ENCODE measurements at regions not wholly inside any gene's neighbourhood (a gene's known extent, or its start where the extent isn't known, plus 50 kb on each side); places are given as distances from the start of the nearest gene placed in this dataset.

DNA sequence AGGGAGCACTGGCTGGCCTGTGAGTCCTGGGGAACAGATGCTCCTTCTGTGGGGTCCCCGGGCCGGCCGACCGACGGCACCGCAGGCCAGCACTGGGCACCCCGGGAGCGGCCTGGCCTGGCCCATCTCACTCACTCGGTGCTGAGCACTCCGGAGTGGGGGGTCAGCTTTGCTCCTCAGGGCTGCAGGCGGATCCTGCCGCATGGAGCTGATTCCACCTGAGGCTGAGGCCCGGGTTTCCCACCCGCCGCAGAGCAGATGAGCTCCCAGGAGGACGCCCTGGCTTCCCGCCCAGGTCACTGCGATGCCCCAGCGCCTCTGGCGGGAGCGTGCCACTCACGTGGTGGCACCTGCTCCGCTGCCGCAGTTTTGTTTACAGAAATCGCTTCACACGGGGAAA, 418.6 kb downstream of the GALR1 start:
- Histone ChIP-seq H3K27ac (ENCODE audit: control insufficient read depth, insufficient read depth, low read length) (no peak overlapping the region), H4K20me1 (ENCODE audit: control insufficient read depth, extremely low read depth, insufficient read depth, low read length) (no peaks in the 10 kb centered on the region), H3K9me3 (ENCODE audit: control insufficient read depth, low read depth, low read length) (peaks cover 7% of the 10 kb centered on the region), H3K9me1 (ENCODE audit: control insufficient read depth, extremely low read depth, insufficient read depth, low read length) (no peaks in the 10 kb centered on the region), H2AFZ (ENCODE audit: control insufficient read depth, low read length) (no peak overlapping the region), H3K4me1 (ENCODE audit: control insufficient read depth, extremely low read depth, insufficient read depth, low read length) (no peaks in the 10 kb centered on the region), H3K4me3 (ENCODE audit: control insufficient read depth in 2 of 3, extremely low read depth in 1 of 3, insufficient read depth in 2 of 3, low read depth in 1 of 3, low read length in 3 of 3) (no peak overlapping the region), H3K4me2 (ENCODE audit: control insufficient read depth, extremely low read depth, insufficient read depth, low read depth, low read length) (no peak overlapping the region), H3K27me3 (ENCODE audit: control insufficient read depth, extremely low read depth, insufficient read depth, low read length) (no peaks in the 10 kb centered on the region), H3K9ac (ENCODE audit: control insufficient read depth, extremely low read depth, insufficient read depth, low read length) (no peak overlapping the region), H3K36me3 (ENCODE audit: control insufficient read depth in 2 of 2, extremely low read depth in 1 of 2, insufficient read depth in 2 of 2, low read length in 2 of 2) (no peaks in the 10 kb centered on the region), H3K79me2 (ENCODE audit: control insufficient read depth, insufficient read depth, low read length) (no peaks in the 10 kb centered on the region)
- no peak for DNase-seq (ENCODE audit: low read depth, low spot score)
- dilution Hi-C loops (cut with MboI; ENCODE audit: extremely low pct_ligation_motif_present, low sequenced_read_pairs): no loop called here
- FAIRE-seq: no peak
- TF ChIP-seq, protein P1, sequence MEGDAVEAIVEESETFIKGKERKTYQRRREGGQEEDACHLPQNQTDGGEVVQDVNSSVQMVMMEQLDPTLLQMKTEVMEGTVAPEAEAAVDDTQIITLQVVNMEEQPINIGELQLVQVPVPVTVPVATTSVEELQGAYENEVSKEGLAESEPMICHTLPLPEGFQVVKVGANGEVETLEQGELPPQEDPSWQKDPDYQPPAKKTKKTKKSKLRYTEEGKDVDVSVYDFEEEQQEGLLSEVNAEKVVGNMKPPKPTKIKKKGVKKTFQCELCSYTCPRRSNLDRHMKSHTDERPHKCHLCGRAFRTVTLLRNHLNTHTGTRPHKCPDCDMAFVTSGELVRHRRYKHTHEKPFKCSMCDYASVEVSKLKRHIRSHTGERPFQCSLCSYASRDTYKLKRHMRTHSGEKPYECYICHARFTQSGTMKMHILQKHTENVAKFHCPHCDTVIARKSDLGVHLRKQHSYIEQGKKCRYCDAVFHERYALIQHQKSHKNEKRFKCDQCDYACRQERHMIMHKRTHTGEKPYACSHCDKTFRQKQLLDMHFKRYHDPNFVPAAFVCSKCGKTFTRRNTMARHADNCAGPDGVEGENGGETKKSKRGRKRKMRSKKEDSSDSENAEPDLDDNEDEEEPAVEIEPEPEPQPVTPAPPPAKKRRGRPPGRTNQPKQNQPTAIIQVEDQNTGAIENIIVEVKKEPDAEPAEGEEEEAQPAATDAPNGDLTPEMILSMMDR (optimal IDR thresholded peaks at IDR 0.05 in 1 of 3, IDR thresholded peaks at IDR 0.05 in 1 of 3, conservative IDR thresholded peaks at IDR 0.05 in 1 of 3; ENCODE audit: extremely low read depth in 1 of 3, insufficient read depth in 2 of 3, low read length in 3 of 3): no peak
- TF ChIP-seq EZH2 (IDR thresholded peaks at IDR 0.05; ENCODE audit: low read length): no peak

DNA sequence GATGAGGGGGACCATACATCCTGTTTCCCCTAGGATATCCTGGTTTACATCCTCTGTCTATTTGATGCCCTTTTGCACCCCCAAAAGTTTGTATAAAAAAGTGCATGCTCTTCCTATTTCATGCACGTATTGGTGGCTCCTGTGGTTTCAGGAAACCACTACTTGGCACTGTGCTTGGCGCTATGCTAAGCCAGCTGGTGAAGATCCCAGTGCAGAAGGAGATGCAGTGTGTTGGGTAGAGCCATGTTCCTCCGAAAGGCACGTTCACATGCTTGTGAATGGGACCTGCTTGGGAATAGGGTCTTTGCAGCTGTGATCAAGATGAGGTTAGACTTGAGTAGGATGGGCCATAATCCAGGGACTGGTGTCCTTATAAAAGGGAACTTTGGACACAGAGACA, 419.7 kb downstream of the GALR1 start:
- Histone ChIP-seq H4K20me1 (ENCODE audit: control insufficient read depth, extremely low read depth, insufficient read depth, low read length) (no peaks in the 10 kb centered on the region), H3K9me3 (ENCODE audit: control insufficient read depth, low read depth, low read length) (peaks cover 10% of the 10 kb centered on the region), H3K4me2 (ENCODE audit: control insufficient read depth, extremely low read depth, insufficient read depth, low read depth, low read length) (no peak overlapping the region), H3K27ac (ENCODE audit: control insufficient read depth, insufficient read depth, low read length) (no peak overlapping the region), H3K27me3 (ENCODE audit: control insufficient read depth, extremely low read depth, insufficient read depth, low read length) (no peaks in the 10 kb centered on the region), H3K36me3 (ENCODE audit: control insufficient read depth in 2 of 2, extremely low read depth in 1 of 2, insufficient read depth in 2 of 2, low read length in 2 of 2) (no peaks in the 10 kb centered on the region), H3K4me1 (ENCODE audit: control insufficient read depth, extremely low read depth, insufficient read depth, low read length) (no peaks in the 10 kb centered on the region), H2AFZ (ENCODE audit: control insufficient read depth, low read length) (no peak overlapping the region), H3K9me1 (ENCODE audit: control insufficient read depth, extremely low read depth, insufficient read depth, low read length) (no peaks in the 10 kb centered on the region), H3K4me3 (ENCODE audit: control insufficient read depth in 2 of 3, extremely low read depth in 1 of 3, insufficient read depth in 2 of 3, low read depth in 1 of 3, low read length in 3 of 3) (no peak overlapping the region), H3K9ac (ENCODE audit: control insufficient read depth, extremely low read depth, insufficient read depth, low read length) (no peak overlapping the region), H3K79me2 (ENCODE audit: control insufficient read depth, insufficient read depth, low read length) (no peaks in the 10 kb centered on the region)
- FAIRE-seq (no peak), DNase-seq (ENCODE audit: low read depth, low spot score) (no peak)
- TF ChIP-seq EZH2 (IDR thresholded peaks at IDR 0.05; ENCODE audit: low read length): no peak
- TF ChIP-seq, protein P1 (optimal IDR thresholded peaks at IDR 0.05 in 1 of 3, IDR thresholded peaks at IDR 0.05 in 1 of 3, conservative IDR thresholded peaks at IDR 0.05 in 1 of 3; ENCODE audit: extremely low read depth in 1 of 3, insufficient read depth in 2 of 3, low read length in 3 of 3): no peak
- dilution Hi-C loops (cut with MboI; ENCODE audit: extremely low pct_ligation_motif_present, low sequenced_read_pairs): no loop called here

Measured in keratinocyte (primary cell).